Upper lobe of left lung (tissue), 6 donors: ENCODE measurements at regions not wholly inside any gene's neighbourhood (a gene's known extent, or its start where the extent isn't known, plus 50 kb on each side); places are given as distances from the start of the nearest gene placed in this dataset.

Experiments used
- ATAC-seq, 2 donors: fragments of 200-7000 bp; cut with Tn5 transposase; one replicate each; pipeline ENCODE4 v1.9.1; 2022; ENCODE audit warnings: mild to moderate bottlenecking in 2 of 2, moderate library complexity in 2 of 2; ENCODE audit not compliant: low FRiP score in 2 of 2
- DNase-seq, 2 donors: peaks; one replicate each; pipeline ENCODE4 v3.0.0-alpha.2; 2019 to 2020
- H3K27ac ChIP-seq, 4 donors: fragments of 200-600 bp; sonication (generic); one replicate each; pipeline ENCODE4 v1.5.1; 2016 to 2019
- H3K27me3 ChIP-seq, 4 donors: fragments of 200-600 bp; sonication (generic); one replicate each; pipeline ENCODE4 v1.5.1; 2017 to 2019
- H3K36me3 ChIP-seq, 4 donors: fragments of 200-600 bp; sonication (generic); one replicate each; pipeline ENCODE4 v1.5.1; 2016 to 2019
- H3K4me1 ChIP-seq, 4 donors: fragments of 200-600 bp; sonication (generic); one replicate each; pipeline ENCODE4 v1.5.1; 2018 to 2019
- H3K4me3 ChIP-seq, 4 donors: fragments of 200-600 bp; sonication (generic); one replicate each; pipeline ENCODE4 v1.5.1; 2017 to 2019; ENCODE audit warnings: mild to moderate bottlenecking in 2 of 4, moderate library complexity in 1 of 4
- H3K9me3 ChIP-seq, 4 donors: fragments of 200-600 bp; sonication (generic); one replicate each; pipeline ENCODE4 v1.5.1; 2018 to 2019
- EP300 ChIP-seq, 4 donors: sonication (generic); formaldehyde crosslinking; IDR thresholded peaks; one replicate each; pipeline ENCODE4 v1.5.1; 2017; ENCODE audit warnings: antibody characterized with exemption in 4 of 4, control low read depth in 2 of 4
- POLR2A ChIP-seq, 4 donors: fragments of 450-650 bp; IDR thresholded peaks; one replicate each; pipeline ENCODE4 v1.5.1; 2016 to 2017; ENCODE audit warnings: antibody characterized with exemption in 4 of 4, mild to moderate bottlenecking in 2 of 4
- POLR2AphosphoS5 ChIP-seq, 2 donors: sonication (generic); formaldehyde crosslinking; IDR thresholded peaks; one replicate each; pipeline ENCODE4 v1.5.1; 2017; ENCODE audit warnings: antibody characterized with exemption in 2 of 2
- WGBS, 2 donors: methylation state at CpG; one replicate each; pipeline ENCODE4 v1.1.5; 2017 to 2018; 5-methylcytosine and 5-hydroxymethylcytosine counted together
- TF ChIP-seq, protein P1 (sequence below), 6 experiments: fragments of 450-650 bp in 4 of 6; fragments of 200-600 bp in 2 of 6; sonication (generic) in 2 of 6; IDR thresholded peaks; one replicate each; pipeline ENCODE4 v1.5.1; 2016 to 2019; ENCODE audit warnings: antibody characterized with exemption in 6 of 6
- donor health status: DM: no; HTN: no; CAD: no; lungs with moderate emphysema.
- donor health status: DM: no; HTN: yes; CAD: no; lungs with severe emphysema.

DNA sequence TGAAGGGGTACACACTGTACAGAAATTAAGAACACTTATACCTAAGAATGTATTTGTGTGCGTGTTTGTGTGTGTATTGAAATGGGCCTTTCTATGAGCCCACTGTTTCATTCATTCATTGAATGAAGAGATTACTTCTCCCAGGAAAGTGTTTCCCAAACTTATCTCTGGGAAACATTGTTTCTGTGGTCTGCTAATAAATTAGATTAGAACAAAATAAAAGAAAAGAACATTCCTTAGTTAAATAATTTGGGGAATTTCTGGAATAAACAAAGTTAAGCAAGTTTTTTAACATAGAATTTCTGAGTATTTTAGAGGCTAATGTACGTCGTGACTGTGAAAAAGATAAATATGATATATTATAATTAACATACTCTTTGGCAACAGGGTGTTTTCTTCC lies 402.4 kb upstream of the CDH11 start:
- Histone ChIP-seq H3K9me3 (no peaks in the 10 kb centered on the region), H3K27me3 (no peaks in the 10 kb centered on the region), H3K4me3 (no peak overlapping the region), H3K4me1 (no peaks in the 10 kb centered on the region), H3K27ac (no peak overlapping the region), H3K36me3 (no peaks in the 10 kb centered on the region)
- DNase-seq: no peak
- 72 to 79% methylated on average over 3 of the region's 3 CpGs for WGBS, 2 donors
- ATAC-seq: no peak
- TF ChIP-seq EP300 (IDR thresholded peaks at IDR 0.05): no peak

DNA sequence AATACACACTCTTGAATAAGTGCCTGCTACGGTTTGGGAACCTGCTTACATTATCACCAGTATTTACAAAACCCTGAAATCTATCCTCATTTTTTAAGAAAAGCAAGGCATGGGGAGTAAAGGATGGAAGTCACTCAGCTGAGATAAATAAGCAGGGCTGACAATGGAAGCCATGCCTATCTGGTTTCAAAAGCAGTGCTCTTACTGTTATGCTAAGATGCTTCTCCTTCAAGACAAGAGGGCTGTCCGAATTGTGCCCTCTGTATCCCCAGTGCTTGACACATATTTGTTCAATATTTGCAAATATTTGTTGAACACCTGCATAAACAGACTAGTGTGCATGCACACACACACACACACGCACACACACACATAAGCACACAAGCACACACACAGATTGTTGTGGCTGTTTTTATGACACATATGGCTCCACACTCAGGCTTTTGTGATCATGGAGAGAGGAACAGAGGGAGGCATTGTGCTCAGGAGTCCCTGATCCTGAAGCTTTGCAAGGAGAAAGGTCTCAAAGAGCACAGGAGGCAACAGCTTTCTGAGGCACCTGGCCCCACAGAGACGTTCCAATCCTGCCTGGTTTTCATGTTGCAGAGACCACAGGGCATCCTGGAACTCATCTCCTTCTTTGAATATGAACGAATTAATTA lies 401.6 kb upstream of the CDH11 start:
- DNase-seq (no peak), ATAC-seq (no peak)
- WGBS, 2 donors: 71 to 87% methylated on average over 5 of the region's 5 CpGs
- no peak overlapping the region for H3K27ac ChIP-seq
- no peak overlapping the region for H3K4me3 ChIP-seq
- H3K9me3 ChIP-seq: no peaks in the 10 kb centered on the region
- H3K27me3 ChIP-seq: no peaks in the 10 kb centered on the region
- TF ChIP-seq, protein P1, sequence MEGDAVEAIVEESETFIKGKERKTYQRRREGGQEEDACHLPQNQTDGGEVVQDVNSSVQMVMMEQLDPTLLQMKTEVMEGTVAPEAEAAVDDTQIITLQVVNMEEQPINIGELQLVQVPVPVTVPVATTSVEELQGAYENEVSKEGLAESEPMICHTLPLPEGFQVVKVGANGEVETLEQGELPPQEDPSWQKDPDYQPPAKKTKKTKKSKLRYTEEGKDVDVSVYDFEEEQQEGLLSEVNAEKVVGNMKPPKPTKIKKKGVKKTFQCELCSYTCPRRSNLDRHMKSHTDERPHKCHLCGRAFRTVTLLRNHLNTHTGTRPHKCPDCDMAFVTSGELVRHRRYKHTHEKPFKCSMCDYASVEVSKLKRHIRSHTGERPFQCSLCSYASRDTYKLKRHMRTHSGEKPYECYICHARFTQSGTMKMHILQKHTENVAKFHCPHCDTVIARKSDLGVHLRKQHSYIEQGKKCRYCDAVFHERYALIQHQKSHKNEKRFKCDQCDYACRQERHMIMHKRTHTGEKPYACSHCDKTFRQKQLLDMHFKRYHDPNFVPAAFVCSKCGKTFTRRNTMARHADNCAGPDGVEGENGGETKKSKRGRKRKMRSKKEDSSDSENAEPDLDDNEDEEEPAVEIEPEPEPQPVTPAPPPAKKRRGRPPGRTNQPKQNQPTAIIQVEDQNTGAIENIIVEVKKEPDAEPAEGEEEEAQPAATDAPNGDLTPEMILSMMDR (IDR thresholded peaks at IDR 0.05): no peak
- TF ChIP-seq EP300 (IDR thresholded peaks at IDR 0.05): no peak
- TF ChIP-seq POLR2AphosphoS5 (IDR thresholded peaks at IDR 0.05): no peak
- TF ChIP-seq POLR2A (IDR thresholded peaks at IDR 0.05): no peak
- H3K4me1 ChIP-seq: no peaks in the 10 kb centered on the region
- H3K36me3 ChIP-seq: no peaks in the 10 kb centered on the region

DNA sequence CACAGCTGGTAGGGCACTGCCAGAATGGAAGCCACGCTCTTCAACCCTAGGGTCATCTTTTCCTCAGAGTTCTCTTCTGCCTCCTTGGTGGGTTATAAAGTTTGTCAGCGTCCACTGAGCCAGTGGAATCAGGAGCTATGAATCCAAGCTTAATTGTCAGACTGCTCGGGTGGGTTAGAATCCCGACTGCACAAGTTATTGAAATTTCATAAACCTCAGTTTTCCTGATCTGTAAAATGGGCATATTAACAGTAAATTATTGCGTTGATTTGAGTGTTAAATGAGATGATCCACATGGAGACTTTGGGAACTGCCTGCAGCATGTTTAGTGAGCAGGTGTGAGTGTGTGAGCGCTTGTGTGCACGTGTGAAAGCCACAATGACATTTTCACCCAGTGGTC lies 400.5 kb upstream of the CDH11 start:
- Histone ChIP-seq H3K4me3 (no peak overlapping the region), H3K36me3 (no peaks in the 10 kb centered on the region), H3K27me3 (no peaks in the 10 kb centered on the region), H3K4me1 (no peaks in the 10 kb centered on the region), H3K9me3 (no peaks in the 10 kb centered on the region), H3K27ac (no peak overlapping the region)
- DNase-seq (no peak), ATAC-seq (no peak)
- TF ChIP-seq POLR2AphosphoS5 (IDR thresholded peaks at IDR 0.05): no peak
- TF ChIP-seq, protein P1 (IDR thresholded peaks at IDR 0.05): no peak
- no peak for TF ChIP-seq POLR2A (IDR thresholded peaks at IDR 0.05)
- no peak for TF ChIP-seq EP300 (IDR thresholded peaks at IDR 0.05)
- 89 to 93% methylated on average over 7 of the region's 7 CpGs for WGBS, 2 donors

DNA sequence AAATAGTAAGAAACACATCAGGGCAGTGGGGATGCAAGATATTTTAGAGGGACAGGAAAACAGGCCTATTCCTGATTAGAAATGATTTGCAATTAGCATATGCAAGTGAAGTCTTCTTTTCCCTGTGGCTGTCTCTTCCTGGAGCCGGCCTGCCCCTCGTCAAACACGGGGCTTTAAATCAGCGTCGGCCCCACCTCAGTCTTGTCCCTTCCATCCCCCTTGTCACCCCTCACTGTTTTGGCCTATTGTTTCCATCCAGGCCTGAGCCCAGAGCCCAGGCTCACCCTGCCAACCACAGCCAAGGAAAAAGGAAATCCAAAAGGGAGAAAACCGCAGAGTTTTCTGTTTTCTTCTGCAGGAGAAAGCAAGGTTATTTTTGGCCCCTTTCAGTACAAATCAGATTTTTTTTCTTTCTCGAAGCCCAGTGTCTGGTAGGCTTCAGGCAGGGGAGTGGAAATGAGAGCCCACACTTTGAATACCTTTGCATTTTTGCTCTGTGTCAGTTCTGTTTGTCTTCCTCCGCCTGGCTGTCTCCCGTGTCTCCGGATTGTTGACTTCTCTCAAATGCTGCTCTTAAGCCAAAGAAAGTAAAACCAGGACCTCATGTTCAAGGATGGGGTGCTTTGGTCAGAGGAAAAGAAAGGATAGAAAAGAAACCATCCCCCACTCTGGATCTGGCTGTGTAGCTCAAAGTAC lies 399.9 kb upstream of the CDH11 start:
- H3K4me3 ChIP-seq: no peak overlapping the region
- no peak for ATAC-seq
- TF ChIP-seq EP300 (IDR thresholded peaks at IDR 0.05): no peak
- TF ChIP-seq, protein P1 (IDR thresholded peaks at IDR 0.05): no peak
- TF ChIP-seq POLR2AphosphoS5 (IDR thresholded peaks at IDR 0.05): no peak
- no peak for TF ChIP-seq POLR2A (IDR thresholded peaks at IDR 0.05)
- H3K27me3 ChIP-seq: no peaks in the 10 kb centered on the region
- H3K4me1 ChIP-seq: no peaks in the 10 kb centered on the region
- DNase-seq: no peak
- no peaks in the 10 kb centered on the region for H3K9me3 ChIP-seq
- no peak overlapping the region for H3K27ac ChIP-seq
- H3K36me3 ChIP-seq: no peaks in the 10 kb centered on the region
- 38 to 47% methylated on average over 10 of the region's 10 CpGs for WGBS, 2 donors

DNA sequence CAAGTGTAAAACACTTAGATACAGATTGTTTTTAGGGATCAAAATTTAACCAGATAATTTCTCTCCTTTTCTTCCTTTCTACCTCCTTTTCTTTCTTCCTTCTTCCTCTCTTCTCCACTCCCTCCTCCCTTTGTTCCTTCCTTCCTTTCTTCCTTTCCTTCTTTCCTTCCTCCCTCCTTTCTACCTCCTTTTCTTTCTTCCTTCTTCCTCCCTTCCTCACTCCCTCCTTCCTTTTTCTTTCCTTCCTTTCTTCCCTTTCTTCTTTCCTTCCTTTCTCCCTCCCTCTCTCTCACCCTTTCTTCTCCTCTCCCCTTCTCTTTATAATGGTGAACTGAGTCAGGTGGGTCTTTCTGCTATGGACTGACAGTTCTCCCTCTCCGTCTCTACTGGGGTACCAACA lies 397.5 kb upstream of the CDH11 start:
- no peak for DNase-seq
- no peak for ATAC-seq
- TF ChIP-seq, protein P1 (IDR thresholded peaks at IDR 0.05): no peak
- TF ChIP-seq EP300 (IDR thresholded peaks at IDR 0.05) (no peak), POLR2AphosphoS5 (IDR thresholded peaks at IDR 0.05) (no peak), POLR2A (IDR thresholded peaks at IDR 0.05) (no peak)
- 89 to 100% methylated on average over 1 of the region's 1 CpG for WGBS, 2 donors
- H3K4me1 ChIP-seq: no peaks in the 10 kb centered on the region
- H3K9me3 ChIP-seq: no peaks in the 10 kb centered on the region
- H3K27ac ChIP-seq: no peak overlapping the region
- H3K4me3 ChIP-seq: no peak overlapping the region
- no peaks in the 10 kb centered on the region for H3K36me3 ChIP-seq
- H3K27me3 ChIP-seq: no peaks in the 10 kb centered on the region
